GM19395 (cell line): ENCODE measurements at regions not wholly inside any gene's neighbourhood (a gene's known extent, or its start where the extent isn't known, plus 50 kb on each side); places are given as distances from the start of the nearest gene placed in this dataset.
"Not testable (repeated sequence)": the region's sequence is repeated elsewhere in the genome, so short reads cannot be mapped to it uniquely, and the experiment has no call there.

Source experiments
- ATAC-seq: cut with Tn5 transposase; IDR thresholded peaks from one replicate; pipeline ENCODE4 v1.9.1; 2021; ENCODE audit warnings: mild to moderate bottlenecking, moderate library complexity; ENCODE audit not compliant: unreplicated experiment

DNA sequence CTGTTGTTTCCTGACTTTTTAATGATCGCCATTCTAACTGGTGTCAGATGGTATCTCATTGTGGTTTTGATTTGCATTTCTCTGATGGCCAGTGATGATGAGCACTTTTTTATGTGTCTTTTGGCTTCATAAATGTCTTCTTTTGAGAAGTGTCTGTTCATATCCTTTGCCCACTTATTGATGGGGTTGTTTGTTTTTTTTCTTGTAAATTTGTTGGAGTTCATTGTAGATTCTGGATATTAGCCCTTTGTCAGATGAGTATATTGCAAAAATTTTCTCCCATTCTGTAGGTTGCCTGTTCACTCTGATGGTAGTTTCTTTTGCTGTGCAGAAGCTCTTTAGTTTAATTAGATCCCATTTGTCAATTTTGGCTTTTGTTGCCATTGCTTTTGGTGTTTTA lies 1378.7 kb downstream of the FSCB start:
- not testable (repeated sequence) for ATAC-seq

DNA sequence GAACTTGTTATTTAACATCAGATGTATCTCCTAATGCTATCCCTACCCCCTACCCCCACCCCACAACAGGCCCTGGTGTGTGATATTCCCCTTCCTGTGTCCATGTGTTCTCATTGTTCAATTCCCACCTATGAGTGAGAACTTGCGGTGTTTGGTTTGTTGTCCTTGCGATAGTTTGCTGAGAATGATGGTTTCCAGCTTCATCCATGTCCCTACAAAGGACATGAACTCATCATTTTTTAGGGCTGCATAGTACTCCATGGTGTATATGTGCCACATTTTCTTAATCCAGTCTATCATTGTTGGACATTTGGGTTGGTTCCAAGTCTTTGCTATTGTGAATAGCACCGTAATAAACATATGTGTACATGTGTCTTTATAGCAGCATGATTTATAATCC lies 1379.2 kb downstream of the FSCB start:
- not testable (repeated sequence) for ATAC-seq

DNA sequence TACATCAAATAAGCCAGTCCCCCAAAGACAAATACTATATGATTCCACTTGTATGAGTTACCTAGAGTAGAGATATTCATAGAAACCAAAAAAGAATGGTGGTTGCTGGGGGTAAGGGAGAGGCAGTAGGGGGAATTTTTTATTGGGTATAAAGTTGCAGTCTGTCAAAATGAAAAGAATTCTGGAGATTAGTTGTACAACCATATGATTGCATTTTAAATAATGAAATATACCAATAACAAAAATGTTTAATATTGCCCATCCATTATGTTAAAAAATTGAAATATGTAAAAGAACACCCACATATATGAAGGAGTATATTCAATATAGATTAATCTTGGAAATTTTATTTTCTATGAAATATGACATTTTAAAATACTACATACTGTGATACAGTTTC lies 1383.5 kb downstream of the FSCB start:
- ATAC-seq: no peak

DNA sequence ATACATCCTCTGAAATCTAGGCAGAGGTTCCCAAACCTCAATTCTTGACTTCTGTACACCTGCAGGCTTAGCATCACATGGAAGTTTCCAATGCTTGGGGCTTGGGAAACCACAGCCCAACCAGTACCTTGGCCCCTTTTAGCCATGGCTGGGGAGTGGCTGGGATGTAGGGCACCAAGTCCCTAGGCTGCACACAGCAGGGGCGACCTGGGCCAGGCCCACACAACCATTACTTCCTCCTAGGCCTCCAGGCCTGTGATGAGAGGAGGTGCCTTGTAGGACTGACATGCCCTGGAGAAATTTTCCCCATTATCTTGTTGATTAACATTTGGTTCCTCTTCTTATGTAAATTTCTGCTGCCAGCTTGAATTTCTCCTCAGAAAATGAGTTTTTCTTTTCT lies 1387.4 kb downstream of the FSCB start:
- ATAC-seq: no peak

DNA sequence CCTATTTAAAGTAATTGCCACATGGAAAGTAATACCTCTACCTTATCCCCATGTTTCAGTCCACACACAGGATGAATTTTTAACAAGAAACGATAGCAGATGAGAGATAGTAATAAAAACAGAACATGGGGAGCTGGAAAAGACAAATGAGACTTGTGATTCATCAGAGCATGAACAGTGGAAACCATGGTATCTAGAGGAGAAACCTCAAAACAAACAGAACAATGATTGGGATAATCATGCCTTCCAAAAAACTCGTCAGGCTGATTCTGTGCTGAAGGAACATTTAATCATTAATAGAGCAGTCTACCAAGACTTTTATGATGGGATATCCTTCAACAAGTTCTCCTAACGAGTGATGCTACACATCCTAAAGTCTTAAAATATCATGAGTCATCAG lies 1390.7 kb downstream of the FSCB start:
- no peak for ATAC-seq

DNA sequence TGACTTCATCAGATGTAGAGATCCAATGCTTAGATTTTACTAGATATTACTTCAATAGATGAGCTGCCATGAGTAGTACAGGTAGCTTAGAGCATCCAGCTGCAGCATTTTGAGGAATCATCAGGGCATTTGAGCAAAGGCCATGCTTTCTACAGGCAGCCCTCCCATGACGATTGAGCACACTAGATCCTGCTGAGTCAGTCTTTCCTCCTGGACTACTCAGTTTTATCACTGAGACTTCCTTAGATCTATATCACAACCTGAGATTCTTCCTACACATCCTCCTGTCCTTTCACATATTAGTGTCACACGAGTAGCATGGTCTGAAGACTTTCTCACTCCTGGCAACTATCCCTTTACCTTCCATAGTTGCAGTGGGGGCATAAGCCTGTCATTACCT lies 1401.8 kb downstream of the FSCB start:
- ATAC-seq: no peak

DNA sequence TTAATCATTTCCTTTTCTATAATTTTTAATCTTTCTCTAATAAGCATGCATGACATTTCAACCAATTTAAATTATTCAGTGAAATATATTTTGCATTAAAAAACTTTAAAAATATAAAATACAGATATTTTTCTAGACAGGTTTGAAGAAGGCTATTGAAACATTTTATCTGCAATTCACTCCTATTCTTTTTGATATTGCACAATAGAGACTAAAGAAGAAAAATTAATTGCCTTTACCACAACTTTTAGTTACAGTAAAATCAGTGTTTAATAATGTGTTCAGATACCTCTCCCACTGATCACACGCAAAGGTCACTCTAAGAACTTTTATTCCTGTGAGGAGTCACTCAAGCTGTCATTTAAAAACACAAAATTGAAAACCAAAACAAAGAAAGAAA lies 1416.7 kb downstream of the FSCB start:
- ATAC-seq: no peak

DNA sequence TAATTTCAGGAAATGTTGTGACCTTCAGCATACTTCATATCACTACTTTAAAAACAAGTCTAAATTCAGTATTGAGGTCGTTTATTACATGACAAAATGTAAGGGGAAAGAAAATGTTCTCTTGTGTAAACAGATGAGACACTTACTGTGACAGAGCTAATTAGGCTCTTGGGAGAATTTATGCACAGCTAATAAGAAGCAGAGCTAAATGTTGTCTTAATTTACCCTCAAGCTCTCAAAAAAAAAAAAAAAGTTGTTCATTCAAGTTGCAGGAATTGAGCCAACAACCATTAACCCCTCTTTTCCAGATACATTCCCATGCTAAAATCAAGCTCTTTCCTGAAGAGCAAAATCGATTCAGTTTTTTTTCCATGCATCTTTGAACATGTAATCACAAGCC lies 1419.4 kb downstream of the FSCB start:
- ATAC-seq: no peak

DNA sequence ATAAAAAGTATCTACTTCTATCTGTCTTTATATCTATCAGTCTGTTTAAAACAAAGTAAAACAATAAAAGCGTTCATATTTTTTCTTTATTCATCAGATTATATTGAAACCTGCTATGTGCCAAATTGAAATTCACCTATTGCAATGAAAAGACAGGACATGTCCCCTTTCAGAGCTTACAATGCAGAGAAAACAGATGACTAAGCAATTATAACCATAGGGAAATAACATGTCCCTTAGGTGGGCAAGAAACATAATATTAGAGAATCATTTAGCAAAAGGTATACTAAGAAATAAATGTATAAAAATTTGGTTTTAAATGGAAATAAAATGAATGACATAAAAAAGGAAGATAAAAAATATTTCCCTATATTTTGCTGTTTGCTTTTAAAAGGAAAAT lies 1421.3 kb downstream of the FSCB start:
- no peak for ATAC-seq

DNA sequence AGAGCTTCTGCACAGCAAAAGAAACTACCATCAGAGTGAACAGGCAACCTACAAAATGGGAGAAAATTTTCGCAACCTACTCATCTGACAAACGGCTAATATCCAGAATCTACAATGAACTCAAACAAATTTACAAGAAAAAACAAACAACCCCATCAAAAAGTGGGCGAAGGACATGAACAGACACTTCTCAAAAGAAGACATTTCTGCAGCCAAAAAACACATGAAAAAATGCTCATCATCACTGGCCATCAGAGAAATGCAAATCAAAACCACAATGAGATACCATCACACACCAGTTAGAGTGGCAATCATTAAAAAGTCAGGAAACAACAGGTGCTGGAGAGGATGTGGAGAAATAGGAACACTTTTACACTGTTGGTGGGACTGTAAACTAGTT lies 1439.7 kb downstream of the FSCB start:
- not testable (repeated sequence) for ATAC-seq

DNA sequence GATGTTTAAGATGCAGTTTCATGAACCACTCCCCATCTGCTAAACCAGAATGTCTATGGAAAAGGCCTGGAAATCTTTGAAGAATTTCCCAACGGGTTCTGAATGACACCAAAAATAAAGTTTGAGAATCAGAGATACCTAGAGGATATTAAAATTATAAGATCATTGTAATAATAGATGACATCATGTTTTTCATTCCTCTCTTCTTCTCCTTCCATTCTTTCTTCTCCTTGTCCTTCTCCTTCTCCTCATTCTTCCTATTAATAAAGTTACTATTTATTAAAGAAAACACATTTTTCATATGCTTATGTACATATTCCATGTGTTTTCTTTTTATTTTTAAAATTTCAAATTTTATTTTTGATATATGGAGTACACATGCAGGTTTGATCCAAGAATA lies 1449.4 kb downstream of the LRFN5 start:
- no peak for ATAC-seq

DNA sequence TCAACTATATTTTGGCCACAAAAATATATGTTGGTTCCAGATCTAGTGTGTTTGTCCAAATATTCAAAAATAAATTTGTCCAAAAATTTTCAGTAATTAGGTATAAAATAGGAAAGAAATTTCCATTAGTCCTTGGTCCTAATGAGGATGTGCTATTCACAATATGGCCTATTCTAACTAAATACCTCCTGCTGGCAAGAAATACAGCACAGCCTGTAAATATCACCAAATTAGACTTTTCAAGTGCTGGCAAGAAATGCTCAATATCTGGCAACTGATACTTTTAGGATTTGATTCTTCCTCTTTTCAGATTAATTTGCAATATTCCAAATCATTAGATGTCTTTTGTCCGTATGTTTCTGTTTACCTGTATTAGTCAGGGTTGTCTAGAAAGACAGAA lies 1446.2 kb downstream of the LRFN5 start:
- no peak for ATAC-seq

DNA sequence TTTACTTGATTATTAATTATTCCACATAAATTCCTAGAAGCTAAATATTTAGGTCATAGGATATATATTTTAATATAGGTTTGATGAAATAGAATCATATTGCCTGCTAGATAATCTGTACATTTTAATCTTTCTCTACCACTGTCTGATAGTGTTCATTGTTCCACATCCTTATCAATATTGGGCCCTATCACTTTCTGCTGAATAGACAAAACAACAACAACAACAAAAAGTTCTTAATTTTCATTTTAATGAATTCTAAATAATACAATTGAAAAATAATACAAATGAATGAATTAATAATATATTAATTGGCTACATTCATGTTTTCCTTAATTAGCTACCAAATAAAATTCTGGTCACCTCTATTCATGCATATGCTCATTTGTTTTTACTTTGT lies 1437.2 kb downstream of the LRFN5 start:
- no peak for ATAC-seq

DNA sequence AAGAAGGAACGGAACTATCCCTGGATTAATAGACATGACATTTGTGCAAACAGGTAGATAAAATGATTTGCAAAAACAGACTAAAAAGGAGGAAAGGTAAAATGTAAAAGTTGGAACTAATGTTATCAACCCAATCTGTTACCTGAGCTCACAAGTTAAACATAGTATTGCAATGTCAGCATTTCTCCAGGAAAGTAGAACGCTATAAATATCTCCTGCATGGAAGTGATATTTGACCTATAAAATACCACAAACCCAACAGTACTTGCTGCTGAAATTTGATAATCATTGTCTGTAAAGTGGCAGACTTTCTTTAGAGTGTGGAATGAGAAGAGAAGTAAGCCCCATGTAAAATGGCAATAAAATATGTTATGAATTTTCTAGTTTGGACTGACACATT lies 1435.7 kb downstream of the LRFN5 start:
- no peak for ATAC-seq

DNA sequence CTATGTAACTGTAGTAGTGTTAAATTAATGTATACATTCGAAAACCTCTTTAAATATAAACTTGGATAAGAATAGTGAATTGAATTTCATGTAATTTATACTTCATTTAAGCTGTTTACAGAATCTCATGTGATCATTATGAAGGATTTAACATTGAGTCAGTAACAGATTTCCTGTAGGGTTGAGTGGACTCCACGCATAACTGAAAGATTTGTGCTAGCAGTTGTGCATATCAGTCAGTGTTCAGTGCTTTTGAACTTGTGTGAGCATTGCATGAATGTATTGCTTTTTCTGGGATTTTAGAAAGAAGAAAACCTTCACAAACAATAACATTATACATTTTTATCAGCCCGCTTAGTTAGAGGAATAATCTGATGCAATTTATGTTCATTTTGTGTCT lies 1435.3 kb downstream of the LRFN5 start:
- no peak for ATAC-seq

DNA sequence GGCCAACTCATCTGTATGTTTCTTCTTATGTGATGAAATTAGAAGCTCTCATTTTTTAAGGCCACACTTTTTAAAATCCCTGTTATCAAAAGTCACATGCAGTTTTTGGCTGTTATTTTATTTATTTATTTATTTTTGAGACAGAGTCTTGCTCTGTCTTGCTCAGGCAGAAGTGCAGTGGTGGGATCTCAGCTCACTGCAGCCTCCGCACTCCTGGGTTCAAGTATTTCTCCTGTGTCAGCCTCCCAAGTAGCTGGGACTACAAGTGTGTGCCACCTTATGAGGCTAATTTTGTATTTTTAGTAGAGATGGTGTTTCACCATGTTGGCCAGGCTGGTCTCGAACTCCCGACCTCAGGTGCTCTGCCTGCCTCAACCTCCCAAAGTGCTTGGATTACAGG lies 1434.5 kb downstream of the LRFN5 start:
- ATAC-seq: no peak

DNA sequence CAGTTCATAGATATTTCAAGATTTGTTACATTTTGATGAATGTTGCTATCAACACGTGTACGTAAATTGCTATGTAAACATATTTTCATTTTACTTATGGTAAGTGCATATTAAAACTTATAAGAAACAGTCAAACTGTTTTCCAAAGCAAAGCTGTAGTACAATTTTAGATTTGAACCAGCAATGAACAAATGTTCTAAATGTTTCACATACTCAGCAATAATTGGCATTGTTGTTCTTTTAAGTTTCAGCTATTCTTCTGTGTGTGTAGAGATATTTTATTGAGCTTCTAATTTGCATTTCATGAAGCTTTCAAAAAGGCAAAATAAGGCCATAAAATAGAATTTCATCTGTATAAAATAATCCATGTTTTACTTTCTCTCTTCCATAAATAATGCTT lies 1433.2 kb downstream of the LRFN5 start:
- ATAC-seq: no peak

DNA sequence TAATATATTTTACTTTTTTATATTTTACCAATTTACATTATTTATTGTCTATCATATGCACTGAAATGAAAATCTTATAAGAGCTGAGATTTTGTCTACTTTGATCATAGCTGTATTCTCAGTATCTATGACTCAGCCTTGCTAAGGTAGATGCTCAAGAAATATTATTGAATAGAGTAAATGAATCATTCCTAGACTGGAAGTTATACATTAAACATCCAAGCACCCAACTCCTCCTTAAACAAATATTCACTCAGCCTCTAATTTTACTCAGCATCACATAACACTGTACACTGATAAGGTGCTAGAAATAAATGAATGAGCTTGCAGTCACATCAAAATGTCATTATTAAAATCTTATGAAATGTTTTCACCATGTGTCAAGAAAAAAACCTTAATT lies 1424.9 kb downstream of the LRFN5 start:
- ATAC-seq: no peak

DNA sequence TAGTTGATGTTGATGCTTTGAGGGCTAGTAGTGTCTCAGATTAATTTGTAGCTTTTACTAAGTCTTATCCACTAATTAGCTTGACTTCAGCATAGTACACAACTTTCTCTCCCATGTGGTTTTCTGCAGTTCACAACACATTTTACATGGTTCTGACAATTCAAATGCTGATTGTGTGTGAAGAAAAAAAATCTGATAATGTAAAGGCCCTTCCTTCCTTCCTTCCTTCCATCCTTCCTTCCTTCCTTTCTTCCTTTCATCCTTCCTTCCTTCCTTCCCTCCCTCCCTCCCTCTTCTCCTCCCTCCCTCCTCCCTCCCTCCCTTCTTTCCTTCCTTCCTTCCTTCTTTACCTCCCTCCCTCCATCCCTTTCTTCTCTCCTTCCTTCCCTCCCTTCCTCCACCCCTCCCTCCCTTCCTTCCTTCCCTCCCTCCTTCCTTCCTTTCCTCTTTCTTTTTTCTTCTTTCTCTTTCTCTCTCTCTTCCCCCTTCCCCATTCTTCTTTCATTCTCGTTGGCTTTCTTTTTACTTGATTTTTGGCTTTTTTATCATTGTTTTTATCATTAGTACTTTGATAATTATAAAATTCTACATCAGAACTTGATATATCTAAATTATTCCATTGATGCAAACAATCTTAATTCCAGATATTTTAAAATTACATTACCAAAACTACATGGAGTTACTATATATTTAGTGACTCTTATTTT lies 1415.6 kb downstream of the LRFN5 start:
- ATAC-seq: no peak

DNA sequence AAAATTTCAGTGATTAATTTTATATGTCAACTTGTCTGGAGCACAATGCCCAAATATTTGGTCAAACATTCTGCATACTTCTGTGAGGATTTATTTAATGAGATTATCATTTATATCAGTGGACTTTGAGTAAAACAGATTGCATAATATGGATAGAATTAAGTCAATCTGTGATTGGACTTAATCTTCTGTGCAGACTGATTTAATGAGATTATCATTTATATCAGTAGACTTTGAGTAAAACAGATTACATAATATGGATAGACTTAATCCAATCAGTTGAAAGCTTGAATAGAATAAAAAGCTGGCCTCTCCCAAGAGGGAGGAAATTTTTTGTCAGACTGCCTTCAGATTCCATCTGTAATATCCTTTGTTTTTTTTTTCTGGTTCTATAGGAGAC lies 1413.2 kb downstream of the LRFN5 start:
- ATAC-seq: no peak

DNA sequence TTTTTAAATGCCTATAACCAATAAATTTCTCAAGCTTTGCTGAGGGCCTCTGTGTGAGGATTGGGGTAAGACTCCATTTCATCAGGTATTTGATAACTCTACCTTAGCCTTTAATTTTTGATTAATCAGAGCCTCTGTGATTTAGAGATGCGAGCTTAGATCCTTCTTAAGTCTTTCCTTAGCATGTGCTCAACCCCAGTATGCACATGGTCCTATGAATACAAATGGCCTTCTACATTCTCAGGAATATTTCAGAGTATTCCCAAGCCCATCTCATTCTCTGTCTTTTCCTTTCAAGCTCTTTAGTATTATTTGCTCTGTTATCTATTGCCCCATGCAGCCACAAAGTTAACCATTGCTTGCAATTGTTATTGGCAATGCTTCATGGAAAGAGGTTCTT lies 1407.7 kb downstream of the LRFN5 start:
- no peak for ATAC-seq

DNA sequence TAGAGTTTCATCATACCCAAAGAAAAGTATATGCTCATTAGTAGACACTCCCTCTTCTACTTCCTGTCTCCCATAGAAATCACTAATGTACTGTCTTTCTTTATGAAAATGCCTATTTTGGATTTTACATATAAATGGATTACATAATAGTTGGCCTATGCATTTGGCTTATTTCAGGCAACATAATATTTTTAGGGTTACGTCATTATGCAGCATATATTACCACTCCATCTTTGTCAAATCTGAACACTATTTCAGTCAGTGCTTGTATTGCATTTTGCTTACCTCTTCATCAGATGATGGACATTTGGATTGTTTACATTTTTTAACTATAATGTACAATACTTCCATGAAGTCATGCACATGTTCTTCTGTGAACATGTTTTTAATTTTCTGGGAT lies 1406.1 kb downstream of the LRFN5 start:
- no peak for ATAC-seq

DNA sequence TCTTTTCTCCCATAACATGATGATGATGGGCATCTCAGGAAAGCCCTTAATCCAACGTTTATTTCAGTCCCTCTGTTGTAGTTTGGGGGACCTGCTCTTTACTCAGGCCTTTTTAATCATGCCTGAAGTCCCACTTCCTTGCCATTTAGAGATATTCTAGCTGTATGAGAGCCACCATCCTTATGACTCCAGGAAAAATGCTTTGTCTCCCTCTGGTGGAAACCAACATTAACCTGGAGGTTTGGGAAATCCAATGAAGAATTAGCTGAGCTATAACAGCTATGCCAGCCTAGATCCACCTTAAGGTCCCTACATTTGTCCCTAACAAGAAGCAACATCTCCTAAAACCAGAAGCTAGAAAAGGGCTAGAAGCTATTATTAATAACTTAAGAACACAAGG lies 1399.1 kb downstream of the LRFN5 start:
- ATAC-seq: no peak
